ENCODE measurements at regions not wholly inside any gene's neighbourhood (a gene's known extent, or its start where the extent isn't known, plus 50 kb on each side); places are given as distances from the start of the nearest gene placed in this dataset.

DNA sequence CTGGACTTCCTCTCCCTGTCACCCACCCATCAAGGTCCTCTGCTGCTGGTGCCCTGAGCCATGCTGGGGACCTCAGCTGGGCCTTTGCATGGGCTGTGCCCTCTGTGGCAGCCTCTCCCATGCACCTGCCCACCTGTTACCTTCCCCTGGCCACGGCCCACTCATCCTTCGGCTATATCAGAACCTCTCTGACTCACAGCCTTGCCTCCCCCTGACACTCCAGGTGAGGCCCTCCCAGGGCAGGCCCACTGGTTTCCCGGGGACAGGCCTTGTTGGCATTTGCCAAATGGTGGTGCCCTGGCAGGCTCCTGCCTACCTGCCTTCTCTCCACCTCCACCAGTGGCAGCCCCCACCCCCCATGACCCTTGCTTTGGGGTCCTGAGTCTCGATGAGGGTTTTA lies 73.7 kb upstream of the PRR5 start:
- DNase-seq = no peak
- Histone ChIP-seq H3K9me3 (no peaks in the 10 kb centered on the region), H3K4me2 (no peak overlapping the region), H2AFZ (ENCODE audit: low read depth) (no peak overlapping the region), H3K36me3 (replicated peaks in 1 of 2; ENCODE audit: control insufficient read depth in 1 of 2, insufficient read depth in 2 of 2, low read length in 1 of 2) (no peaks in the 10 kb centered on the region), H3K27me3 (ENCODE audit: insufficient read depth) (no peaks in the 10 kb centered on the region), H3K27ac (ENCODE audit: low read depth in 2 of 2, low read length in 1 of 2) (no peak overlapping the region), H3K4me3 (ENCODE audit: low read depth in 2 of 2, low read length in 1 of 2) (no peak overlapping the region), H3K9ac (no peak overlapping the region), H4K20me1 (ENCODE audit: insufficient read depth) (no peaks in the 10 kb centered on the region), H3F3A (replicated peaks; ENCODE audit: insufficient read depth) (no peaks in the 10 kb centered on the region), H3K79me2 (ENCODE audit: insufficient read depth) (no peaks in the 10 kb centered on the region), H3K9me2 (no peaks in the 10 kb centered on the region), H3K4me1 (ENCODE audit: control insufficient read depth in 1 of 2, insufficient read depth in 2 of 2, low read depth in 1 of 2, low read length in 1 of 2) (no peaks in the 10 kb centered on the region; a peak in 1 of 4 replicates)
- ChIA-PET POLR2A (no interaction called here), CTCF (interaction anchor here (0.7 to 8.3 kb wide), 3 partner anchors 169 to 635 kb away, joined by 3 to 126 read pairs (median 121); no protein-coding TSS in a partner anchor)
- WGBS (ENCODE audit: low lambda C conversion rate) = 41% methylated on average over 4 of the region's 4 CpGs
- TF ChIP-seq TEAD4 (IDR thresholded peaks at IDR 0.05; ENCODE audit: borderline replicate concordance, insufficient read depth) = no peak

GRCh38 chr22:44627521-44628139 lies 74.4 kb upstream of the PRR5 start:
- H3K4me3 ChIP-seq (ENCODE audit: low read depth in 2 of 2, low read length in 1 of 2) = no peak overlapping the region
- ChIA-PET POLR2A (interaction anchor here (0.5 kb wide), 1 partner anchor 636 kb away, joined by 4 read pairs; no protein-coding TSS in a partner anchor), CTCF (interaction anchor here (0.6 to 8.3 kb wide), 25 partner anchors 11 to 722 kb away, joined by 3 to 126 read pairs (median 4); no protein-coding TSS in a partner anchor)
- H2AFZ ChIP-seq (ENCODE audit: low read depth) = no peak overlapping the region
- H3F3A ChIP-seq (replicated peaks; ENCODE audit: insufficient read depth) = no peaks in the 10 kb centered on the region
- H4K20me1 ChIP-seq (ENCODE audit: insufficient read depth) = no peaks in the 10 kb centered on the region
- no peaks in the 10 kb centered on the region for H3K27me3 ChIP-seq (ENCODE audit: insufficient read depth)
- TF ChIP-seq SMC3 (IDR thresholded peaks at IDR 0.05; ENCODE audit: low read depth, low read length) = no peak
- TF ChIP-seq NFIC (IDR thresholded peaks at IDR 0.05; ENCODE audit: borderline replicate concordance) = no peak
- TF ChIP-seq, protein P1, sequence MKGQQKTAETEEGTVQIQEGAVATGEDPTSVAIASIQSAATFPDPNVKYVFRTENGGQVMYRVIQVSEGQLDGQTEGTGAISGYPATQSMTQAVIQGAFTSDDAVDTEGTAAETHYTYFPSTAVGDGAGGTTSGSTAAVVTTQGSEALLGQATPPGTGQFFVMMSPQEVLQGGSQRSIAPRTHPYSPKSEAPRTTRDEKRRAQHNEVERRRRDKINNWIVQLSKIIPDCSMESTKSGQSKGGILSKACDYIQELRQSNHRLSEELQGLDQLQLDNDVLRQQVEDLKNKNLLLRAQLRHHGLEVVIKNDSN (IDR thresholded peaks at IDR 0.05; ENCODE audit: borderline replicate concordance, low read depth) = no peak
- no peak for TF ChIP-seq IRF3 (IDR thresholded peaks at IDR 0.05; ENCODE audit: low read depth, low read length)
- no peak for TF ChIP-seq NRF1 (IDR thresholded peaks at IDR 0.05; ENCODE audit: low read depth, low read length)
- no peak for TF ChIP-seq ELF1 (IDR thresholded peaks at IDR 0.05)
- TF ChIP-seq SIN3A (IDR thresholded peaks at IDR 0.05; ENCODE audit: borderline replicate concordance, low read depth, low read length) = no peak
- TF ChIP-seq MEF2A (IDR thresholded peaks at IDR 0.05; ENCODE audit: borderline replicate concordance, low read depth) = no peak
- no peak for TF ChIP-seq POLR2AphosphoS5 (IDR thresholded peaks at IDR 0.05; ENCODE audit: low read depth, low read length)
- no peak for TF ChIP-seq RFX5 (IDR thresholded peaks at IDR 0.05; ENCODE audit: low read length)
- no peak for TF ChIP-seq YY1 (IDR thresholded peaks at IDR 0.05; ENCODE audit: low read depth)
- no peak for TF ChIP-seq TCF12 (IDR thresholded peaks at IDR 0.05)
- WGBS (ENCODE audit: low lambda C conversion rate) = 53% methylated on average over 12 of the region's 19 CpGs
- H3K9me2 ChIP-seq = no peaks in the 10 kb centered on the region
- no peak overlapping the region for H3K9ac ChIP-seq
- H3K36me3 ChIP-seq (replicated peaks in 1 of 2; ENCODE audit: control insufficient read depth in 1 of 2, insufficient read depth in 2 of 2, low read length in 1 of 2) = no peaks in the 10 kb centered on the region
- no peak overlapping the region for H3K4me2 ChIP-seq
- no peak overlapping the region for H3K27ac ChIP-seq (ENCODE audit: low read depth in 2 of 2, low read length in 1 of 2)
- no peaks in the 10 kb centered on the region for H3K9me3 ChIP-seq
- H3K4me1 ChIP-seq (ENCODE audit: control insufficient read depth in 1 of 2, insufficient read depth in 2 of 2, low read depth in 1 of 2, low read length in 1 of 2) = no peaks in the 10 kb centered on the region; a peak in 1 of 4 replicates
- no peaks in the 10 kb centered on the region for H3K79me2 ChIP-seq (ENCODE audit: insufficient read depth)
- peak; percentile 25 for DNase-seq
